Mammary epithelial cell (primary cell): ENCODE measurements at regions not wholly inside any gene's neighbourhood (a gene's known extent, or its start where the extent isn't known, plus 50 kb on each side); places are given as distances from the start of the nearest gene placed in this dataset.

ENCODE experiments used
- CTCF ChIP-seq, 2 donors: IDR thresholded peaks in 1 of 2; conservative IDR thresholded peaks in 1 of 2; 2 replicates each; pipeline ENCODE4 v1.5.1; 2011 to 2012; ENCODE audit warnings: inconsistent platforms in 2 of 2, low read length in 2 of 2, mild to moderate bottlenecking in 2 of 2, control low read depth in 1 of 2, low read depth in 1 of 2; ENCODE audit not compliant: insufficient read depth in 1 of 2; ENCODE audit errors: extremely low read depth in 1 of 2
- EZH2 ChIP-seq: IDR thresholded peaks from 2 replicates; pipeline ENCODE4 v1.6.1; 2012; ENCODE audit warnings: low read length, inconsistent platforms, borderline replicate concordance

- no peak for TF ChIP-seq CTCF (conservative IDR thresholded peaks at IDR 0.05 in 1 of 2, IDR thresholded peaks at IDR 0.05 in 1 of 2; ENCODE audit: extremely low read depth in 1 of 2, insufficient read depth in 1 of 2, low read depth in 1 of 2, low read length in 2 of 2)
- TF ChIP-seq EZH2: no peak
These were observed 653.4 kb upstream of the ID2 start for GRCh38 chr2:8028436-8028835.
